M059J (cell line): ENCODE measurements at regions not wholly inside any gene's neighbourhood (a gene's known extent, or its start where the extent isn't known, plus 50 kb on each side); places are given as distances from the start of the nearest gene placed in this dataset.

ENCODE experiments used
- DNase-seq: peaks from one replicate; pipeline ENCODE4 v3.0.0-alpha.2; 2012; ENCODE audit warnings: low read depth

- DNase-seq: no peak
These were observed 500.2 kb upstream of the ADAMTS16 start for GRCh38 chr5:4639946-4640345.

GRCh38 chr5:4640795-4641194 is 499.3 kb upstream of the ADAMTS16 start:
- peak; percentile 61 for DNase-seq

- no peak for DNase-seq
These were observed 497.6 kb upstream of the ADAMTS16 start for GRCh38 chr5:4642525-4642924.

GRCh38 chr5:4643190-4643589 is 496.9 kb upstream of the ADAMTS16 start:
- DNase-seq: no peak

GRCh38 chr5:4643960-4644359 is 496.2 kb upstream of the ADAMTS16 start:
- DNase-seq: no peak

GRCh38 chr5:4646715-4647375 is 493.3 kb upstream of the ADAMTS16 start:
- DNase-seq: no peak

- no peak for DNase-seq
These were observed 492.2 kb upstream of the ADAMTS16 start for GRCh38 chr5:4647955-4648354.

- DNase-seq: no peak
These were observed 488.1 kb upstream of the ADAMTS16 start for GRCh38 chr5:4651806-4652565.

GRCh38 chr5:4653475-4653874 is 486.7 kb upstream of the ADAMTS16 start:
- DNase-seq: peak; percentile 28

- no peak for DNase-seq
These were observed 480.3 kb upstream of the ADAMTS16 start for GRCh38 chr5:4659851-4660250.

GRCh38 chr5:4661326-4661725 is 478.8 kb upstream of the ADAMTS16 start:
- no peak for DNase-seq

- peak; percentile 78 for DNase-seq
These were observed 478.3 kb upstream of the ADAMTS16 start for GRCh38 chr5:4661836-4662235.

- DNase-seq: no peak
These were observed 477.4 kb upstream of the ADAMTS16 start for GRCh38 chr5:4662756-4663155.

- DNase-seq: no peak
These were observed 474.2 kb upstream of the ADAMTS16 start for GRCh38 chr5:4665911-4666310.

GRCh38 chr5:4674166-4674565 is 466.0 kb upstream of the ADAMTS16 start:
- DNase-seq: no peak

GRCh38 chr5:4676934-4677333 is 463.2 kb upstream of the ADAMTS16 start:
- no peak for DNase-seq

GRCh38 chr5:4684946-4685345 is 455.2 kb upstream of the ADAMTS16 start:
- no peak for DNase-seq

- DNase-seq: no peak
These were observed 441.5 kb upstream of the ADAMTS16 start for GRCh38 chr5:4698596-4698995.

GRCh38 chr5:4699592-4699991 is 440.5 kb upstream of the ADAMTS16 start:
- DNase-seq: no peak

- DNase-seq: peak; percentile 73
These were observed 440.1 kb upstream of the ADAMTS16 start for GRCh38 chr5:4700069-4700468.

- DNase-seq: no peak
These were observed 439.3 kb upstream of the ADAMTS16 start for GRCh38 chr5:4700871-4701270.

GRCh38 chr5:4703931-4704458 is 436.1 kb upstream of the ADAMTS16 start:
- no peak for DNase-seq

- no peak for DNase-seq
These were observed 435.2 kb upstream of the ADAMTS16 start for GRCh38 chr5:4704951-4705350.
